H4 (cell line): ENCODE measurements at regions not wholly inside any gene's neighbourhood (a gene's known extent, or its start where the extent isn't known, plus 50 kb on each side); places are given as distances from the start of the nearest gene placed in this dataset.
"Not testable (repeated sequence)": the region's sequence is repeated elsewhere in the genome, so short reads cannot be mapped to it uniquely, and the experiment has no call there.

Experiments
- DNase-seq: peaks from one replicate; pipeline ENCODE4 v3.0.0-alpha.2; 2015; ENCODE audit warnings: low spot score

GRCh38 chr3:144749536-144750253, 778.1 kb downstream of the DIPK2A start:
- DNase-seq = not testable (repeated sequence)

- no peak for DNase-seq
These were observed 782.6 kb downstream of the DIPK2A start for GRCh38 chr3:144754076-144754783.

GRCh38 chr3:144756704-144757440, 785.2 kb downstream of the DIPK2A start:
- DNase-seq = no peak

- DNase-seq = peak; percentile 14
These were observed 789.2 kb downstream of the DIPK2A start for GRCh38 chr3:144760831-144761230.

- DNase-seq = no peak
These were observed 790.5 kb downstream of the DIPK2A start for GRCh38 chr3:144762091-144762490.

- peak; percentile 38 for DNase-seq
These were observed 792.3 kb downstream of the DIPK2A start for GRCh38 chr3:144763878-144764454.

- DNase-seq = no peak
These were observed 798.7 kb downstream of the DIPK2A start for GRCh38 chr3:144770281-144770680.

GRCh38 chr3:144770915-144771351, 799.3 kb downstream of the DIPK2A start:
- DNase-seq = peak; percentile 64

GRCh38 chr3:144771381-144771870, 799.8 kb downstream of the DIPK2A start:
- no peak for DNase-seq

- DNase-seq = no peak
These were observed 800.7 kb downstream of the DIPK2A start for GRCh38 chr3:144772372-144772771.

- DNase-seq = no peak
These were observed 801.7 kb downstream of the DIPK2A start for GRCh38 chr3:144773350-144773749.

GRCh38 chr3:144774897-144775296, 803.3 kb downstream of the DIPK2A start:
- DNase-seq = peak; percentile 48

- no peak for DNase-seq
These were observed 803.9 kb downstream of the DIPK2A start for GRCh38 chr3:144775551-144775950.

- no peak for DNase-seq
These were observed 806.3 kb downstream of the DIPK2A start for GRCh38 chr3:144777906-144778305.

- no peak for DNase-seq
These were observed 819.4 kb downstream of the DIPK2A start for GRCh38 chr3:144791034-144791433.

GRCh38 chr3:144801890-144802289, 830.3 kb downstream of the DIPK2A start:
- DNase-seq = no peak

- DNase-seq = no peak
These were observed 837.8 kb downstream of the DIPK2A start for GRCh38 chr3:144809380-144809779.

- DNase-seq = no peak
These were observed 838.5 kb downstream of the DIPK2A start for GRCh38 chr3:144810160-144810559.

- DNase-seq = no peak
These were observed 844.0 kb downstream of the DIPK2A start for GRCh38 chr3:144815655-144816054.

- DNase-seq = no peak
These were observed 844.7 kb downstream of the DIPK2A start for GRCh38 chr3:144816323-144816722.

- DNase-seq = no peak
These were observed 847.4 kb downstream of the DIPK2A start for GRCh38 chr3:144818973-144819372.

- DNase-seq = not testable (repeated sequence)
These were observed 848.6 kb downstream of the DIPK2A start for GRCh38 chr3:144820232-144820631.
